ENCODE measurements at regions not wholly inside any gene's neighbourhood (a gene's known extent, or its start where the extent isn't known, plus 50 kb on each side); places are given as distances from the start of the nearest gene placed in this dataset.

DNA sequence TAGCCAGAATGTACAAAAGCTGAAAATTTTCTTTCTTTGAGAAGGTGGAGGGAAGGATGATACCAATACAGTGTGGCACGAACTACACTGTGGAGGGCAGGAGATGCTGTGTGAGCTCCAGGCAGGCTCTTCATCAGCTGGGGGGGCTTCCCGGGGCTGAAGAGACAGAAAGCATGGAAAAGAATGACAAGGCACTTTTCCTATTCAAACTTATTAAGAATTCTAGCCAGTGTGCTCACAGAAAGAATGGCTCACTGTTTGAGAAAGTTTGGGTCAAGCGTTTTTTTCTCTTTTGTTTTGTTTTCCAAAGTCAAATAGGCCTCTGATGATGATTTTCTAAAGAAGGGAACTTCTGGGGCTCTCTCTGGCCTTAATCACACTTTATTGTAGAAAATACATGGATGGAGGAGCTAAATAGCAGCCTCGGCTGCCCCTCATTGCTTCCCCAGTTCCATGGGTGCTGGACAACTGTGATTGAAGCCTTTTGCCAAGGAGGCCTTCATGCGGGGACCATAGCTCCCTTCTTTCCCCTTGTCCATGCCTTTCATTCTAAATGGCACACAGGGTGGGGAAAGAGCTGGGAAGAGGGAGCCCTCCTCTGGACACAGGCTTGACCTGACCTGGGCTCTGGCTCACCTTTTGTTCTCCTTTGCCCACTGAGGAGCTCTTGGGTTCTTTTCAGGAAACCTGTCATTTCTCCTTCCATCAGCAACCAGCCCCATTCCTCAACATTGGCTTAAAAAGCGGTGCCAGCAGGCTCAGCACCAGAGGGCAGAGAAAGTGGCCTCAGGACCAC lies 130.6 kb downstream of the TDRD15 start:
- DNase-seq = no peak

DNA sequence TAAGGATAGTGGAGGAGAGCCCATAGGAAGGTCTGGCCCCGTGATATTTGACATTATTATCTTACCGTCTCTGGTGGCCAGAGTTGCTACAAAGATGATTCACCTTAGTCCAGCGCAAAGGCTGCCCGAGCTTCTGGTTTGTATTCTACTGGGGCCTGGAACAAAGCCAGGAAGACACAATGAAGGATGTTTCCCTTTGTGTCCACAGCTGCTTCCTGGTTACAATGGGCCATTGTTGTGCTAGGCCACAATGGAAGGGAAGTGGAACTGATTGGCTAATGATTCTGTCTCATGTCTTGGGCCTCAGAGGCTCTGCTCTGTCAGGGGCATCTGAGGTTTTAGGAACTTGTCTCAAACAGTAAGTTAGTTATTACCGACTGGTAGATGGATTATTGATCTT lies 132.2 kb downstream of the TDRD15 start:
- DNase-seq = no peak

DNA sequence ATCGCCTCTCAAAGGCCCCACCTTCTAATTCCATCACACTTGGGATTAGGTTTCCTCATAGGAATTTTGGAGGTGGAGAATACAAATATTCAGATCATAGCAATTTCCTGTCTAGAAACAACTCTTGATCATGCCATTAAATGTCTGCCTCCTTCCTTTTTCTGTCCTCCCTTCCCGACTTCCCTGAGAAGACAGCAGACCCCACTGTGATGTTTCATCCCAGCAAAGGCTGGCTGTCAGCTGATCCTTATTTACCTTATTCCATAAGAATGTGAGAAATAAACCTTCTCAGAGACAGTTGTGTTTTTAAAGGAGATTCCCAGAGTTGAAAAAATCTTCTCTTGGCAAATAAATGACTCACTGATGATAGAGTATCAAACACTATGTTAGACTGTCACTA lies 133.9 kb downstream of the TDRD15 start:
- DNase-seq = no peak

DNA sequence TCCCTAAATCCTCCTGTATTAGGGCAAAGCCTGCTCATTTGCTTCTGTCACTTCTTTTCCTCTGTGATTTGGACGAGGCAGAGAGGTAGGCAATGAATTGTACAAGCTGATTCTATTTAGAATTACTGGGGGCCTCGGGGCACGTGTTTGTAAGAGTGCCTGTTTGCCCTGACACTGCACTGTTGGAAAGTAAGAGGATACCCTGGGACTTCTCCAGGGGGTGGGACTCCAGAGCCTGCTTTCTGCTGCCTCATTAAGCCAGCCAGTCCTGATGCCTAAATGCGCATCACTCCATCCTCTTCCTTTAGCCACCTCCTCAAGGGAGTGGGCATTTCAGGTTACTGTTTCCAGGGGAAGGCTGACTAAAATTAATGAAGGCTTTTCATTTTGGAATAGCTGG lies 134.3 kb downstream of the TDRD15 start:
- no peak for DNase-seq

DNA sequence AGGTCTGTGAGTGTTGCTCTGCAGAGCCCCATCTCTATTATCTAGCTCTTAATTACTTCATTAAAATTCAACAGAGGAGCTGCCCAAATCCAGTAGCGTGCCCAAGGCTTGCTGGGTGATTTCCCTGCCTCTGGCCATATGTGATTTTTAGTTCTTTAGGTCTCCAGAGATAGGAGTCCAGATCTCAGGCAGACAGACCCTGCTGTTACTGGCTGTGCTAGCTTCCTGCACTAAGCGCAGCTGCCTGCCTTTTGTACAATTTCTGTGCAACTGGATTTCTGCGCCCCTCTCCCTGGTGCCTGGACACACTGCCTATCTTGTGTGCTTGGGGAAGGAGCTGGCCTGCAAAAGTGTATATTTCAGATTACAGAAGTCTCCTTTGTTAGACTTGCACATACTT lies 136.5 kb downstream of the TDRD15 start:
- DNase-seq = no peak

DNA sequence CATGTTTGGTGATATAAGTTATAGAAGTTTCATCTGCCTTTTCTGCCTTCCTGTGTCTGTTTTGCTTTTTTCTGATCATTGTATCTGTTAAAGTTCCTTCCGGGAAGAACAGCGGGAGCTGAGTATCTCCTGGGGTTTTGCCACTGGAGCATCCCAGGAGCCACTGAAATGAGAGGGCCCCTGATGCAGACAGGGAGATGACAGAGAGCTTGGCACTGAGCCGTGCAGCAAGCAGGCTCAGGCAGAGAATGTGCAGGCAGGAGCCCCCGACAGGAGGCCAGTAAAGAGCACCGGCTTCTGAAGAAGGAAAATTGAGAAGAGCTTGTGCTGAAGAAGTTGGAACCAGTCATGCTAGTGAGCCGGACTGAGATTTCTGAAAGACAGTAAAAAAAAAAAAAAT lies 137.8 kb downstream of the TDRD15 start:
- no peak for DNase-seq

DNA sequence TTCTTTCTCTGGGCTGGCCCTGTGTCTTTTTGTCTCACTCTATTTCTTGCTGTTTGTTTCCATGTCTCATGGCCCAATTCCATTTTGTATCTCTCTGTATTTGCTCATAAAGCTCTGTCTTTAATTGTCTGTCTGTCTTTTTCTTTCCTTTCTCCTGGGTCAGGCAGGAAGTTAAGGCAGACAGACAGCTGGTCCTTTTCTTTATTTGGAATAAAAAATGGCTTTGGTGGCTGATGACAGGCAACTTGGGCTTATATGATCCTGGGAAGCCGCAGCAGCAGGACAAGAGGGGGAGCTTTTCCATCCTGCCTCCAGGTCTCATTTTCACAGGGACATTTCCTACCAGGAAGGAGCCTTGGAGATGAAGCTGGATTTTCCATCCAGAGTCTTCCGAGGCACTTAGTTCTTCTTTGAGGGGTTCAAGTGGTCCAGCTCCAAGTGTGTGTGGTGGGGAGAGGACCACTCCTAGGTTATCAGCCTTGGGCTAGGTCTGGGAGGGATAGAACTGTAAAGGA lies 138.7 kb downstream of the TDRD15 start:
- no peak for DNase-seq

DNA sequence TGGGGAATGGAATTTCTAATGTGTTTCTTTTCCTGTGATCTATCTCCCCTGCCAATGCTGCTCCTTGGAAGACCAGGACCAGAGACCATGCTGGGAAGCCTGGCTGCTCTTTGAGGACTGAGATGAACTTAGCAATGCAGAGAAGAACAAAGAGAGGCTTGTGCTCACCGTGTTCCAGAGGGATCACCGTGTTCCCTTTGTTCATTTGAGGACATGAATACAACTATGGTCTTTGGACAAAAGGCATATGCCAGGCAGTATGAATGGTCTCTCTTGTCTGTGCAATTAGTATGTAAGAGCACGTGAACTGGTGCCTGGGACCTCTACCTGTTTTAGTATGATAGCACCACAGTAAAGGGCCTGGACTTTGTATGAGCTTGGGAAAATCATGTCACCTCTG lies 139.9 kb downstream of the TDRD15 start:
- DNase-seq = no peak

DNA sequence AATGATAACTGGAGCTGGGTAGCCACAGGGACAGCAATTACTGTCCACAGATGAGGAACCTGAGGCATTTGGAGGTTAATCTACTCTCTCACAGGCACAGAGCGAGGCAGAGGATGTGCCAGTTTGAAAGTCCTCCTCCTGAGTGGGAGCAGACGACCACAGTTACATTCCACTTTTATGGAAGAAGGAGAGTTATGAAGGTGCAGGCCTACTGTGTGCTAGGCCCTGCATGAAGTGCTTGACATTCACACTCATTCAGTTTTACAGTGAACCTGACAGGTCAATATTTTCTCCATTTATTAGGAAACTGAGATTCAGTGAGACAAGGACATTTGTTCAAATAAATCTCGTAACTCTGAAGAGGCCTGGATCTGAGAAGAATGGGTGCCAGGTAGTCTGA lies 142.0 kb downstream of the TDRD15 start:
- no peak for DNase-seq

DNA sequence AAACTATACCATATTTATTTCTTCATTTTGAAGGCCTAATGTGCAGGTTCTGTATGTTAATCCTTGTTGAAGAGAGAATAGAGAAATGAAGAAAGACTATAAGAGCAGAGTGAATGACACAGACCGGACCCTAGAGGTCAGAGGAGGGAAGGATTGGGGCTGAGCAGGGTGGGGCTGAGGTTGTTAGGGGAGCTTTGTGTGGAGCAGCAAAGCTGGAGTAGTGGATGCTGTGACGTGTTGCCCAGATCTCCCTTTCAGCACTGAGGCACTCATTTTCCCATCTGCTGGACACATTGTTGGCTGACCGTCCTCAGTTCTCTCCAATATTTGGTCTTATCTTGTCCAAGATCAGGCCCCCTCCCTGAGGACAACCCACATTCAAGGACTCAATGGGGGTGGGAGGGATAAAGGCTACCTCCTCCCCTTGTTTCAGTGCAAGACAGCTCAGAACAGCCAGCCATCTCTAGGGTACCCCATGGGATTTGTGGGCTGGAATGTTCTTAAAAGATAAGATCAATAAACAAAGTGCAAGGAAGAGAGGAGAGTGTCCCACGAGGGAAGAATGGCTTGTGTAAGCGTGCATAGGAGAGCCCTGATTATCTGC lies 143.6 kb downstream of the TDRD15 start:
- no peak for DNase-seq

DNA sequence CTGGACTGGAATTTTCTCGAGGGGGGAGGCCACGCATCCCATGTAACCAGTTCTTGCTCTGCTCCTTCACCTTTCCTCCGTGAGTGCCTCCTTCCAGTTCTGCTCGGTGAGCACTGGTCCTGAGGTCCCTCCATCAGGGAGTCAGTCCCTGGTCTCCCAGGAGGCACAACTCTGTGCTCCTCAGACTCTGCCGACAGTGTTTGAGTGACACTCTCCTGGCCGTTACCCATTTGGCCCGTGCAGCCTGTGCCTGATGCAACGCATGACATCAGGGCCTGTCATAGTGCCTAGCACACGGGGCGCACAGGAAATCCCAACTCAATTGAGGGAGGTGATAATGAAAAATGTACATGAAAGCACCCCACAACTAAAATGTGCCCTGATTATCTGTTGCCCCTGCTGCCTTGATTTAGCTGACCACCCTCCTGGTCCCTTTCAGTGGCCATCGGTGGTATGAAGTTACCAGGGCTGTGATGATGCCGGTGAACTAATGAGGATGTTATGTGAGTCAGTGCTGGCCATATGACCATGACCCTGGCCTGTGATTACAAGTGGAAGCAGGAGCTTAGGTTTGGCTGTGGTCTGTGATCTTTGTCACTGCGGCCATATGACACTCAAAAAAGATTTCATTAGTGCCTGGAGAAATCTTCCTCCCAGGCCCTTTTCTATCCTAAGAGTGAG lies 144.6 kb downstream of the TDRD15 start:
- DNase-seq = no peak

DNA sequence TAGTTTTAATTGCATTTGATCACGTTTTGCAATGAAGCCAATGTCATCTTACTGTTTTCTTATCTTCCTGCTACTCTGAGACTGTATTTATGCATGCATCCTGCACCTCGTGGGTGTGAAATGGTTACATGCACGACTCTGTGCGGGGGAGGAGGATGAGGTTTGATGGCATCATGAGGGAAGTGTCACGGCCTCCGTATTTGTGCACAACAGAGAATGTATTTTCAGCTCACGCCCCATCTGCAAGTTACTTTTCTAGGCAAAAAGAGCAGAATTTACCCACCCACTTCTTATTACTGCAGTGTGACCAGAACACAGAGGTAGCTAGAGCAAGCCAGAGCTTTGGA lies 145.1 kb downstream of the TDRD15 start:
- no peak for DNase-seq

DNA sequence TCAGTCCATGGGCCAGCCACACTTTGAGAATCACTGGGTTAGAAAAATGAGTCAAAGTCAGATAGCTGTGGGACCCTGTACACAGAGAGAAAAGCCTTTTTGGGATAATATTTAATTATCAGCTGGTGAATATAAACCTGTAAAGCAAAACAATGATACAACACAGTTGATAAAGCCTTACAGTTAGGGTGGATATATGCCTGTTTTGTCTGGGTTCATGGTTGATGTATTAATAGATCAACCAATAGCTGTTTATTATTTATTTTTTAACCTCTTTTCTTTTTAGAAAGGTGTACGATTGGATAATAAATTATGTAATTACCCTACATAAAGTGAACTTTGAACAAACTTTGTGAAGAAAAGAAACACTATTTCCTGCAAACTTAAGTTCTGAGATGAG lies 145.6 kb downstream of the TDRD15 start:
- DNase-seq = no peak

DNA sequence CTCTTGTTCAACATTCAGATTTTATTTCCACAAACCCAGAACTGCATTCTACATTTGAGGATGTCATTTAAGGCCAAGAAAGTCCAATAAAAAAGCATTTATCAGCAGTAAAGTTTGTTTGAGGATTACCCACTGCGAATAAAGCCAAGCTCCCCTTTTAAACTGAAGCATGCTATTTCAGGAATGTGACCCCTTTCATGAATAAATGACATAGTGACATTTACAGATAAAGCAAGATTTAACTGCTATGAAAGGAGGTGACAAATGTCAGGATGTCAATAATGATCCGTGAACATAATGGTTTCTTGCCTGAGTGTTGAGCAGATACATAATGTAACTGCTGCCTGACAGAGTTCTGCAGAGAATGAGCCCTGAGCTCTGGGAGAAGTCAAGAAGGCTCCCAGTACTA lies 146.3 kb downstream of the TDRD15 start:
- DNase-seq = no peak

DNA sequence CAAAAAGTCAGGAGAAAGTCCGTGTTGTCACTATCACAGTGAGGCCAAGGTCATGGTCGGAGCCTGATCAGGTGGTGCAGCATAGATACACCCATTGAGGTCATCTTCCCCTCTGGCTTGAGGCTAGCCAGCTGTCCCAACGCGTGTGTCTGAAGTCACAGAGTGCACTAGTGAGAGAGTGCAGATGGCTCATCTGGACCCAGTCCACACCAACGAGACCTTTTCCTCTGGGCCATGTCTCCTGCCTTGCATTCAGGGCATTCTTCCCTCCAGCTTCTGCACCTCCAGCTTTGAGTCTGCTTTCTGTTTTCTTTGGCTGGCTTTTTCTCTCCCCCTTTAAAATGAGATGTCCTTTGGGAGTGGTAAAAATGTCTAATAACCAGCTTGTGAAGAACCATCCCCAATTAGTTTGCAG lies 146.9 kb downstream of the TDRD15 start:
- no peak for DNase-seq

DNA sequence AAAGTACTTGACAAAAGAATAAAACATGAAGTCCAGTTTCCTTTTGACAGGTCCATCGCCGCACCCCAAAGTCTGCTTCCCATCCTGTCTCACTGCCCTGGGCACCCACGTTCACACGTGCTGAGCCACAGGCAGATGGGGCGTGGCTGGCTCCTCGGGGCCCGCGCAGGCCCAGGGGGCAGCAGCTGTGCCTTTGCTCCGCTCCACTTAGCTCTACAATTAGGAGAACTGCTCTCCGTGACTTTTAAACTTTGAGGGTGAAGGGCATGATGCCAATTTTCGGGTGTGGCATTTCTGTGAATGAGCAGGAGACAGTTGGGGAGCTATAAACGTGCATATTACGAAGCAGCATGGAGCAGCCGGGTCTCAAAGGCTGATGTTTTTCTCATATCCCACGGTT lies 152.4 kb downstream of the TDRD15 start:
- DNase-seq = no peak

DNA sequence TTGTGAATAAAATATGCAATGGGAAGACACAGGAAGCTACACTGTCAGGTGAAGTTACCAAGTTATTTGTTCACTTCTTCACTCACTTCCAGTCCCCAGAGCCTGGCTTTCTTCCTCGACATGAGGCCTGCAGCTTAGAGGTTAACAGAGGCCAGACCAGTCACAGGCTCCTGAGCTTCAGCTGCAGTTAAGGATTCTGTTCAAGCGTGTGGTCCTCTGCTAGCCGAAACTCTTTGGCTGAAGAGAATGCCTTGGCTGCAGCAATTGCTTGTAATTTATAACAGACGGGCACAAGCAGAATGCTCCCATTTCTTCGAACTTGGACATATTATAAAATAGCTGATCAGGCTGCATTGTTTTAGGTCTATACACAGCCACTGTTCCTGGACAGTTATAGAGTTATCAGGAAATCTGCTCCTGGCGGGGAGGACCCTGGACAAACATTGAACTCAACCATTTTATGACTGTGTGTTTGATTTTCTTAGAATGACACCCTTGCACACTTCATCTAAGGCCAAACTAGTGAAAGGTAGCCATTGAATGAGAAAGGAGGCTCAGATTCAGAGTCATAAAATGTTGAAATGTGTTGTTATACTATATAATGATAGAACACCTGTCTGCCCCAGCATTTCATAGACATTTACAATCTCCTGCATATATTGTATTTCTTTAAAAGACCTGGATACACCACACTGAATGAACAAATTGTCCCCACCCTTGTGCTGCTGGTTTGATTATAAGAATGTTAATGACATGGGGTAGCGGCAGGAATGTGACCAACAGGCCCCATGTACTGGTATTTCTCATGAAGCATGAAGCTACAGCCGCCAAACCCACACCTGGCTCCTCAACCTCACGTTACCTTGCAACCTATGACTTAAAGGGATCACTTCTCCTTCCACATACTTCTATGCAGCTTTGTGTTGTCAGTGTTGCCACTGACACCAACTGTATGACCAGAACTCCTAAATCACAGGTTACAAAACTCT lies 153.6 kb downstream of the TDRD15 start:
- DNase-seq = no peak

DNA sequence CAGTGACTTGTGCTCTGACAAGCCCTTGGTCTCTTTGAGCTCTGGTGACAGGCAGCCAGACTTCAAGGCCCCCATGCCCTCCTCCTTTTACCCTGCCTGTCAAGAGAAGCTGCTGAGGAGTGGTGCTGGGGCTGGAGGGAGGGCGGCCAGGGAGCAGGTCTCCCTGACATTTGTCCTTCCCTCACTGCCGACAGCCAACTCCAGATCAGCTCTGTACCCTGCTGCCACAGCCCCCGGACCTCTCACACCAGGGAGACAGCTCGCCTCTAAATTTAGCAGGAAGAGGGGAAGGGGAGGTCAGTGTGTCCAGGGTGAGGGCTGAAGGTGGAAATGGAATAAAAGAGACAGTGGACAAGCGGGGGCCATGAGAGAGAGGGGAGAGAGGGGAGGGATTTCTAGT lies 155.8 kb downstream of the TDRD15 start:
- DNase-seq = no peak

DNA sequence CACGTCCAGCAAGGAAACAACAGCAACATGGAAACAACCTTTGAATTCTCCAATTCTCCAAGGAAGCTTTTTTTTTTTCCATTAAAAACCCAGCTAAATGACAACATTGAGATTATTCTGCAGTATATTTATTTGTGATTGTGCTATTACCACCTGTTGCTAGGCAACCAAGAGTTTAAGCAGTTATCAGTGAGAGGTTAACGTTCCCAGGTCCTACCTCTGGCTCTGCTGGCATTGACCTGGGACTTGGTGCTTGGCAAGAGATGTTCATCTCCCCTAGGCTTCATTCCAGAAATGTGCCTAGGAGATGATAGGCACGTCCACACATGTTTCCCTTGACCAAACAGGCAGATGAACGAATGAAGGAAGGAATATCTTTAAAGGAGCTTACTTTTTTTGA lies 157.0 kb downstream of the TDRD15 start:
- no peak for DNase-seq

DNA sequence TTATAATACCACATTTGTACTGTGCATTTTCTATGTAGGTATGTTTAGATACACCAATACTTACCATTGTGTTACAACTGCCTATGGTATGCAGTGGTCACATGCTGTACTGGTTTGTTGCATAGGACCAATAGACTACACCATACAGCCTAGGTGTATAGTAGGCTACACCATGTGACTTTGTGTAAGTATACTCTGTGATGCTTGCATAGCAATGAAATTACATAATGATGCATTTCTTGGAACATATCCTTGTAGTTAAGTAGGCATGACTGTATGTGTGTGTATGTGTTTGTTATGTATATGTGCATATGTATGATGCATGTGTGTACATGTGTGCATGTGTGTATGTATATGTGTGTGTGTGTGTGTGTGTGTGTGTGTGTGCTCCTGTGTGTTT lies 157.6 kb downstream of the TDRD15 start:
- no peak for DNase-seq

DNA sequence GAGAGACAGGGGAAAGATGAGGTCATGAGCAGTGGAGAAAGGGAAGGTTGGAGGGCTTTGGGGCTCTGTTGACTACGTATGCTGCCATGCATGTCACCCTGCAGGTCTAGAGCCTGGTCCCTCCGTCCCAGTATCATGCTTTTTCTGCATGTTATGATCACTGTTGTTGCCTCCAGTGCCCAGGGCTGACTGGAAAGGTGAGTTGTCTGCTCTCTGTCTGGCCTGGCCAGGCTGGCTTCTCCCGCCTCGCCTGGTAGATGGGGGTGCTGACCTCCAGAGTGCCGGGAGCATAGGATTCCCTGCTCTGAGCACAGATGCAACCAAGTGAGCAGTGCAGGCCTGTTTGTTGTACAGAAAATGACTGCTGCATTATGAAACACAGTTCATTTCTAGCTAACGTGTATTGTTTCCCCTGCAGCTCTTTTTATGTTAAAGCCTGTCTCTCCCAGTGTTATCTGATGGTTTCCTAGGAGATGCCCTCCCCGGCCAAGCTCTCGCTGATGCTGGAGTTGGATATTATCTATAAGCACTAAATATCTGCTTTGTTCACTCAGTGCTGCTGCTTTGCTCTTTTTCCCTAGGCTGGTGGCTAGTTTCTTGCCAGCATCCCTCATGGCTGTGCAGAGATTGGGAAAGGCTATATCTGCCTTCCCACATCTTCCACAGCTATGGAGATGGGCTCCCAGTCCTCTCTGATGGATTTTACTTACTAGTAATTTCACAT lies 158.2 kb downstream of the TDRD15 start:
- no peak for DNase-seq

DNA sequence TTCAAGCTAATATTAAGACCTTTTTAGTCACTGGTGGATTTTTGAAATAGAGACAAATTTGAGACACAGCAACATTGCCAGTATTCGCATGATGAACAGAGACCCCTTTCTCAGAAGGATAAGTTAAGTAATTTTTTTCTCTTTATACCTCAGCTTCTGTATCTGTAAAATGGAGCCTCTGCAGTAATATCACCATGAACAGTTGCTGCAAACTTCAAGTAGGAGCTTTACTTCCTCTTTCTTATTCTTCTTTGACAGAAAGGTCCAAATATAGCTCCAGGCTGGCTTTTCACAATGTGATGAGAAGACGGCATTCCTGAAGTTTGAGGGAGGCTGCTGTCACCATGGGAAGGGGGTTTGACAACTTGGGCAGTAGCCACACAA lies 158.7 kb downstream of the TDRD15 start:
- DNase-seq = no peak

All from SW 1271 (cell line).